HepG2 (cell line): ENCODE measurements at regions not wholly inside any gene's neighbourhood (a gene's known extent, or its start where the extent isn't known, plus 50 kb on each side); places are given as distances from the start of the nearest gene placed in this dataset.

ENCODE experiments used
- ATAC-seq: fragments of 200-7000 bp; cut with Tn5 transposase; 3 replicates; pipeline ENCODE4 v1.9.1; 2020; ENCODE audit warnings: mild to moderate bottlenecking, moderate library complexity
- BruUV-seq: library from RNA; stranded (reverse); fragments of 400-500 nt; replicated peaks from 2 replicates; lab custom pipeline; 2021; lab: Mats Ljungman, UMichigan
- CTCF ChIA-PET: fragments of 300-600 bp; formaldehyde crosslinking; extraction: SDS; loops from one replicate; lab custom pipeline; 2021; ENCODE audit warnings: low total read pairs, inconsistent platforms, low intra/inter-chr PET ratio; lab: Yijun Ruan, JAX
- POLR2A ChIA-PET: fragments of 350-600 bp; sonication (Branson Sonifier 250); formaldehyde crosslinking; loops from one replicate; lab custom pipeline; 2020; ENCODE audit warnings: antibody characterized with exemption, inconsistent platforms; lab: Yijun Ruan, JAX
- DNase-seq: peaks from one replicate; pipeline ENCODE4 v3.0.0-alpha.2; 2015; ENCODE audit warnings: low spot score
- FAIRE-seq: peaks from 3 replicates; lab custom pipeline; 2011; peaks lifted over from hg19 to GRCh38; lab: Jason Lieb, UNC
- H2AFZ ChIP-seq: one replicate; pipeline ENCODE4 v1.6.1; 2011; ENCODE audit warnings: low read length, inconsistent platforms
- H3K27ac ChIP-seq: fragments of 300-600 bp; 3 replicates; pipeline ENCODE4 v1.8.0; 2011; ENCODE audit warnings: mixed run types, mild to moderate bottlenecking, mixed read lengths, low read length, inconsistent platforms; ENCODE audit not compliant: insufficient read depth; ENCODE audit errors: extremely low read length
- H3K27me3 ChIP-seq, 2 experiments: fragments of 200-600 bp in 1 of 2; 2 replicates in 1 of 2; 3 replicates in 1 of 2; pipeline versions ENCODE4 v1.6.0 to v1.8.0; 2011; ENCODE audit warnings: low read length in 2 of 2, mild to moderate bottlenecking in 2 of 2, moderate library complexity in 2 of 2, inconsistent platforms in 1 of 2; ENCODE audit not compliant: insufficient read depth in 2 of 2, control insufficient read depth in 1 of 2
- H3K36me3 ChIP-seq, 2 experiments: fragments of 200-600 bp in 1 of 2; replicated peaks in 1 of 2; 2 replicates in 1 of 2; 3 replicates in 1 of 2; pipeline versions ENCODE4 v1.5.1 to v1.8.0; 2011; ENCODE audit warnings: low read length in 2 of 2, inconsistent platforms in 1 of 2; ENCODE audit not compliant: insufficient read depth in 2 of 2, control insufficient read depth in 1 of 2
- H3K4me1 ChIP-seq: 2 replicates; pipeline ENCODE4 v1.5.1; 2012; ENCODE audit warnings: low read length, inconsistent platforms; ENCODE audit not compliant: insufficient read depth
- H3K4me2 ChIP-seq: 2 replicates; pipeline ENCODE4 v1.6.0; 2011; ENCODE audit warnings: low read depth, low read length, inconsistent platforms
- H3K4me3 ChIP-seq, 3 experiments: fragments of 200-600 bp in 1 of 3; sonication (generic), shearing (Covaris generic) in 1 of 3; replicated peaks in 1 of 3; 2 replicates each; pipeline ENCODE4 v1.5.1; 2011 to 2016; ENCODE audit warnings: low read length in 3 of 3, inconsistent platforms in 2 of 3, low read depth in 2 of 3, mild to moderate bottlenecking in 2 of 3, control low read depth in 1 of 3, mixed read lengths in 1 of 3; ENCODE audit not compliant: insufficient read depth in 1 of 3
- H3K79me2 ChIP-seq: one replicate; pipeline ENCODE4 v1.6.1; 2011; ENCODE audit warnings: low read length, inconsistent platforms; ENCODE audit not compliant: insufficient read depth
- H3K9ac ChIP-seq: 2 replicates; pipeline ENCODE4 v1.6.0; 2011; ENCODE audit warnings: mild to moderate bottlenecking, low read depth, low read length, inconsistent platforms; ENCODE audit not compliant: insufficient read depth
- H3K9me3 ChIP-seq: 2 replicates; pipeline ENCODE4 v1.5.1; 2012; ENCODE audit warnings: mild to moderate bottlenecking, low read length
- H4K20me1 ChIP-seq: 2 replicates; pipeline ENCODE4 v1.6.0; 2011; ENCODE audit warnings: inconsistent platforms, mild to moderate bottlenecking, low read length, moderate library complexity; ENCODE audit not compliant: insufficient read depth
- HMG20A ChIP-seq: IDR thresholded peaks from 2 replicates; pipeline ENCODE4 v1.6.1; 2016; ENCODE audit warnings: borderline replicate concordance
- MTF1 ChIP-seq: sonication (generic); formaldehyde crosslinking; IDR thresholded peaks from 2 replicates; pipeline ENCODE4 v1.5.0; 2020; ENCODE audit warnings: missing genetic modification reagents
- NFYC ChIP-seq: IDR thresholded peaks from 2 replicates; pipeline ENCODE4 v1.6.1; 2016; ENCODE audit warnings: missing genetic modification reagents, missing compliant biosample characterization
- NR2C2 ChIP-seq: sonication (generic); formaldehyde crosslinking; IDR thresholded peaks from 2 replicates; pipeline ENCODE4 v1.4.0; 2020; ENCODE audit warnings: missing genetic modification reagents, mild to moderate bottlenecking, moderate library complexity, borderline replicate concordance
- PRPF4 ChIP-seq: fragments of 200-400 bp; formaldehyde crosslinking; IDR thresholded peaks from 2 replicates; pipeline ENCODE4 v1.6.1; 2016; ENCODE audit warnings: low read length, low read depth; ENCODE audit not compliant: poor library complexity, severe bottlenecking
- RBAK ChIP-seq: sonication (generic); formaldehyde crosslinking; IDR thresholded peaks from 2 replicates; pipeline ENCODE4 v1.5.1; 2020; ENCODE audit warnings: mild to moderate bottlenecking, missing genetic modification reagents
- RFX1 ChIP-seq: fragments of 450-650 bp; IDR thresholded peaks from 2 replicates; pipeline ENCODE4 v1.6.1; 2017
- SMC3 ChIP-seq: IDR thresholded peaks from 2 replicates; pipeline ENCODE4 v1.6.1; 2011; ENCODE audit warnings: low read length, improper control_type of control experiment
- SP1 ChIP-seq, 2 experiments: fragments of 450-650 bp in 1 of 2; sonication (generic) in 1 of 2; formaldehyde crosslinking in 1 of 2; IDR thresholded peaks; 2 replicates each; pipeline versions ENCODE4 v1.4.0 to v1.6.1; 2016 to 2020; ENCODE audit warnings: missing genetic modification reagents in 1 of 2
- STAG1 ChIP-seq: sonication (generic); formaldehyde crosslinking; IDR thresholded peaks from 2 replicates; pipeline ENCODE4 v1.4.0; 2020; ENCODE audit warnings: missing genetic modification reagents
- TBX3 ChIP-seq: fragments of 450-650 bp; IDR thresholded peaks from 2 replicates; pipeline ENCODE4 v1.6.1; 2017; ENCODE audit warnings: antibody characterized with exemption, mild to moderate bottlenecking, inconsistent platforms, borderline replicate concordance
- THAP11 ChIP-seq: IDR thresholded peaks from 2 replicates; pipeline ENCODE4 v1.6.1; 2016; ENCODE audit warnings: missing biosample characterization, missing genetic modification reagents
- ZNF264 ChIP-seq: sonication (generic); formaldehyde crosslinking; IDR thresholded peaks from 2 replicates; pipeline ENCODE4 v1.4.0; 2020; ENCODE audit warnings: missing genetic modification reagents
- ZNF770 ChIP-seq: sonication (generic); formaldehyde crosslinking; IDR thresholded peaks from 2 replicates; pipeline ENCODE4 v1.5.0; 2020; ENCODE audit warnings: mild to moderate bottlenecking, missing genetic modification reagents
- WGBS: methylation state at CpG from one replicate; pipeline ENCODE4 v1.1.6; 2017; ENCODE audit warnings: low lambda C conversion rate; 5-methylcytosine and 5-hydroxymethylcytosine counted together
- in situ Hi-C: cut with HindIII; loops from 2 replicates; pipeline ENCODE4 v1.10.0; 2017; ENCODE audit warnings: low pct_unique_long_range_greater_than_20kb; ENCODE audit not compliant: extremely low pct_ligation_motif_present
- intact Hi-C: fragments of 100-400 bp; cut with micrococcal nuclease; formaldehyde crosslinking; loops from one replicate; pipeline ENCODE4 v1.10.0; 2022; ENCODE audit not compliant: unreplicated experiment
- TF ChIP-seq, protein P1 (sequence below): sonication (generic); formaldehyde crosslinking; IDR thresholded peaks from 2 replicates; pipeline ENCODE4 v1.5.0; 2020; ENCODE audit warnings: mild to moderate bottlenecking, missing genetic modification reagents, moderate library complexity

DNA sequence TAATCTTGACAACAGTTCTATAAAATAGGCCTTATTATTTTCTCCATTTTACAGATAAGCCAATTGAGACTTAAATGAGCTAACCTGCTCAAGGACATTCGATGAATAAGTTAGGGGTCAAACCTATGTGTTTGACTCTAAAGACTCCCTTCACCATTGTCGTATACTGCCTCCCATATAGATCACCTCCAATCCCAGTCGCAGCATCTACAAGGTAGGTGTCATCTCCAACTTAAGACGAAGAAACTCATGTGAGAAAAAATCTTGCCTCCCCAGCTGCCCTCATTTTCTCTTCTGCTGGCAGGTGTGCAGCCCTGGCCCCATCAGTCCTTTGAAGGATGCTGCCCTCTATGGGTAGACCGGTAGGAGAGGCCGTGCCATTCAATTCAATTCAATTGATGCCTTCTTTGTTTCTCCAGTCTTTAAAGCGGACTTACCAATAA lies 75.2 kb upstream of the SMARCA2 start:
- FAIRE-seq, result peak; percentile 59
- no peaks in the 10 kb centered on the region for H3K79me2 ChIP-seq
- no peaks in the 10 kb centered on the region for H3K4me1 ChIP-seq
- ChIA-PET CTCF (no interaction called here), POLR2A (no interaction called here)
- no peak overlapping the region for H3K4me3 ChIP-seq
- no peak overlapping the region for H3K9ac ChIP-seq
- H3K27ac ChIP-seq, result no peak overlapping the region
- no peaks in the 10 kb centered on the region for H3K27me3 ChIP-seq
- TF ChIP-seq HMG20A (CRISPR knock-in tag) (no peak), NFYC (CRISPR knock-in tag) (no peak), STAG1 (CRISPR knock-in tag) (peak; percentile 45), SMC3 (peak; percentile 21; the same call in 1 of the 2 replicates), NR2C2 (CRISPR knock-in tag) (no peak), RBAK (no peak)
- TF ChIP-seq, protein P1, sequence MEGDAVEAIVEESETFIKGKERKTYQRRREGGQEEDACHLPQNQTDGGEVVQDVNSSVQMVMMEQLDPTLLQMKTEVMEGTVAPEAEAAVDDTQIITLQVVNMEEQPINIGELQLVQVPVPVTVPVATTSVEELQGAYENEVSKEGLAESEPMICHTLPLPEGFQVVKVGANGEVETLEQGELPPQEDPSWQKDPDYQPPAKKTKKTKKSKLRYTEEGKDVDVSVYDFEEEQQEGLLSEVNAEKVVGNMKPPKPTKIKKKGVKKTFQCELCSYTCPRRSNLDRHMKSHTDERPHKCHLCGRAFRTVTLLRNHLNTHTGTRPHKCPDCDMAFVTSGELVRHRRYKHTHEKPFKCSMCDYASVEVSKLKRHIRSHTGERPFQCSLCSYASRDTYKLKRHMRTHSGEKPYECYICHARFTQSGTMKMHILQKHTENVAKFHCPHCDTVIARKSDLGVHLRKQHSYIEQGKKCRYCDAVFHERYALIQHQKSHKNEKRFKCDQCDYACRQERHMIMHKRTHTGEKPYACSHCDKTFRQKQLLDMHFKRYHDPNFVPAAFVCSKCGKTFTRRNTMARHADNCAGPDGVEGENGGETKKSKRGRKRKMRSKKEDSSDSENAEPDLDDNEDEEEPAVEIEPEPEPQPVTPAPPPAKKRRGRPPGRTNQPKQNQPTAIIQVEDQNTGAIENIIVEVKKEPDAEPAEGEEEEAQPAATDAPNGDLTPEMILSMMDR (CRISPR knock-in tag), result peak; percentile 78
- no peak overlapping the region for H2AFZ ChIP-seq
- 35% methylated on average over 7 of the region's 7 CpGs for WGBS
- H4K20me1 ChIP-seq, result no peaks in the 10 kb centered on the region
- intact Hi-C loops (no loop called here), in situ Hi-C loops (no loop called here)
- no TSS peak for BruUV-seq
- H3K36me3 ChIP-seq, result no peaks in the 10 kb centered on the region
- no peaks in the 10 kb centered on the region for H3K9me3 ChIP-seq
- H3K4me2 ChIP-seq, result no peak overlapping the region
- peak; percentile 88 for ATAC-seq
- peak; percentile 12 for DNase-seq

- intact Hi-C loops, result no loop called here
- no peaks in the 10 kb centered on the region for H3K79me2 ChIP-seq
- ATAC-seq, result no peak
- FAIRE-seq, result no peak
- H3K27ac ChIP-seq, result no peak overlapping the region
- DNase-seq, result no peak
- POLR2A ChIA-PET, result no interaction called here
- no peaks in the 10 kb centered on the region for H4K20me1 ChIP-seq
- no peak overlapping the region for H3K4me3 ChIP-seq
- no peaks in the 10 kb centered on the region for H3K36me3 ChIP-seq
- H3K27me3 ChIP-seq, result no peaks in the 10 kb centered on the region
- CTCF ChIA-PET, result no interaction called here
- no peak overlapping the region for H2AFZ ChIP-seq
- H3K4me1 ChIP-seq, result no peaks in the 10 kb centered on the region
- no peaks in the 10 kb centered on the region for H3K9me3 ChIP-seq
- no peak overlapping the region for H3K4me2 ChIP-seq
- in situ Hi-C loops, result no loop called here
- BruUV-seq, result no TSS peak
- WGBS, result 4% methylated on average over 3 of the region's 3 CpGs
- H3K9ac ChIP-seq, result no peak overlapping the region
- TF ChIP-seq ZNF264 (CRISPR knock-in tag) (no peak), PRPF4 (no peak), ZNF770 (CRISPR knock-in tag) (no peak), RFX1 (no peak), MTF1 (CRISPR knock-in tag) (no peak), THAP11 (CRISPR knock-in tag) (no peak), TBX3 (no peak), SP1 (IDR thresholded peaks at IDR 0.05) (no peak), SP1 (CRISPR knock-in tag; IDR thresholded peaks at IDR 0.05) (no peak)
Measured at GRCh38 chr9:1941989-1942388, 73.2 kb upstream of the SMARCA2 start.
